B cell (primary cell): ENCODE measurements at regions not wholly inside any gene's neighbourhood (a gene's known extent, or its start where the extent isn't known, plus 50 kb on each side); places are given as distances from the start of the nearest gene placed in this dataset.

ENCODE experiments used
- ATAC-seq: fragments of 200-7000 bp; cut with Tn5 transposase; one replicate; pipeline ENCODE4 v1.10.0; 2021; ENCODE audit warnings: low read depth, mild to moderate bottlenecking, moderate number of reproducible peaks, moderate library complexity
- CTCF ChIA-PET: fragments of 350-600 bp; sonication (Branson Sonifier 250); formaldehyde crosslinking; loops from one replicate; lab custom pipeline; 2021; ENCODE audit warnings: antibody characterized with exemption, inconsistent platforms; lab: Charles Lee
- POLR2A ChIA-PET: fragments of 350-600 bp; sonication (Branson Sonifier 250); formaldehyde crosslinking; loops from one replicate; lab custom pipeline; 2021; ENCODE audit warnings: antibody characterized with exemption; lab: Charles Lee
- DNase-seq: peaks from one replicate; pipeline ENCODE4 v3.0.0; 2013
- H2AFZ ChIP-seq: 2 replicates; pipeline ENCODE4 v1.6.1; 2012; ENCODE audit warnings: mild to moderate bottlenecking, low read depth, low read length; ENCODE audit not compliant: insufficient read depth, poor library complexity, severe bottlenecking
- H3K27ac ChIP-seq, 2 donors: 1 replicate in 1 of 2; 2 replicates in 1 of 2; pipeline ENCODE4 v1.5.1; 2012 to 2013; ENCODE audit warnings: low read length in 2 of 2, mild to moderate bottlenecking in 2 of 2, moderate library complexity in 1 of 2
- H3K27me3 ChIP-seq, 4 experiments: fragments of 200-600 bp in 1 of 4; sonication (generic) in 1 of 4; replicated peaks in 1 of 4; 1 replicate in 2 of 4; 2 replicates in 2 of 4; pipeline versions ENCODE4 v1.6.1 to v1.7.0; 2013 to 2016; ENCODE audit warnings: low read length in 3 of 4, mild to moderate bottlenecking in 2 of 4, mixed read lengths in 1 of 4, moderate library complexity in 1 of 4; ENCODE audit not compliant: insufficient read depth in 4 of 4, control insufficient read depth in 3 of 4; ENCODE audit errors: control extremely low read depth in 1 of 4
- H3K36me3 ChIP-seq, 2 experiments: replicated peaks in 1 of 2; 1 replicate in 1 of 2; 2 replicates in 1 of 2; pipeline versions ENCODE4 v1.6.1 to v1.7.1; 2013; ENCODE audit warnings: low read length in 1 of 2; ENCODE audit not compliant: insufficient read depth in 2 of 2, control insufficient read depth in 1 of 2; ENCODE audit errors: control extremely low read depth in 1 of 2, extremely low read depth in 1 of 2
- H3K4me1 ChIP-seq, 2 donors: fragments of 200-600 bp in 1 of 2; sonication (generic) in 1 of 2; 1 replicate in 1 of 2; 2 replicates in 1 of 2; pipeline versions ENCODE4 v1.5.1 to v1.6.1; 2013 to 2017; ENCODE audit warnings: low read length in 2 of 2; ENCODE audit not compliant: control insufficient read depth in 2 of 2, insufficient read depth in 2 of 2
- H3K4me2 ChIP-seq: replicated peaks from 2 replicates; pipeline ENCODE3; 2012; ENCODE audit warnings: mild to moderate bottlenecking, low read depth, low read length; ENCODE audit not compliant: poor library complexity, severe bottlenecking
- H3K4me3 ChIP-seq, 5 experiments: fragments of 200-600 bp in 1 of 5; sonication (generic) in 1 of 5; 1 replicate in 3 of 5; 2 replicates in 2 of 5; pipeline versions ENCODE4 v1.5.1 to v1.7.0; 2011 to 2016; ENCODE audit warnings: low read length in 4 of 5, mild to moderate bottlenecking in 4 of 5, low read depth in 2 of 5, control low read depth in 1 of 5, moderate library complexity in 1 of 5; ENCODE audit not compliant: insufficient read depth in 1 of 5; ENCODE audit errors: control extremely low read depth in 1 of 5, extremely low read depth in 1 of 5
- H3K79me2 ChIP-seq: fragments of 200-600 bp; sonication (generic); one replicate; pipeline ENCODE4 v1.6.0; 2016; ENCODE audit warnings: low read length; ENCODE audit not compliant: control insufficient read depth, insufficient read depth
- H3K9ac ChIP-seq: fragments of 200-600 bp; sonication (generic); 2 replicates; pipeline ENCODE4 v1.6.1; 2017; ENCODE audit warnings: mild to moderate bottlenecking, low read length, moderate library complexity
- H3K9me3 ChIP-seq, 3 donors: one replicate each; pipeline versions ENCODE4 v1.6.1 to v1.7.1; 2013; ENCODE audit warnings: low read length in 2 of 3; ENCODE audit not compliant: control insufficient read depth in 2 of 3, insufficient read depth in 1 of 3; ENCODE audit errors: control extremely low read depth in 1 of 3
- H4K20me1 ChIP-seq: 2 replicates; pipeline ENCODE4 v1.6.0; 2012; ENCODE audit warnings: mild to moderate bottlenecking, low read length; ENCODE audit not compliant: insufficient read depth, control insufficient read depth, poor library complexity, severe bottlenecking
- H3K27ac Mint-ChIP-seq: one replicate; pipeline ENCODE4 v1.8.0; 2021; ENCODE audit warnings: mixed read lengths
- H3K27me3 Mint-ChIP-seq: one replicate; pipeline ENCODE4 v1.8.0; 2021; ENCODE audit warnings: mixed read lengths
- H3K4me1 Mint-ChIP-seq: one replicate; pipeline ENCODE4 v1.8.0; 2021; ENCODE audit warnings: mixed read lengths
- H3K4me3 Mint-ChIP-seq: one replicate; pipeline ENCODE4 v1.8.0; 2021; ENCODE audit warnings: mixed read lengths
- H3K9me3 Mint-ChIP-seq: one replicate; pipeline ENCODE4 v1.8.0; 2022; ENCODE audit warnings: mixed read lengths; ENCODE audit not compliant: insufficient read depth
- CTCF ChIP-seq: fragments of 200-600 bp; IDR thresholded peaks from one replicate; pipeline ENCODE4 v1.8.0; 2022; ENCODE audit warnings: antibody characterized with exemption, mild to moderate bottlenecking
- EZH2 ChIP-seq: IDR thresholded peaks from 2 replicates; pipeline ENCODE4 v1.6.1; 2012; ENCODE audit warnings: borderline replicate concordance, low read depth, mild to moderate bottlenecking, moderate library complexity, low read length; ENCODE audit not compliant: insufficient read depth, poor library complexity, severe bottlenecking
- WGBS: methylation state at CpG from one replicate; pipeline ENCODE4 v1.1.5; 2013; ENCODE audit warnings: missing lambda C conversion rate; ENCODE audit not compliant: insufficient coverage; 5-methylcytosine and 5-hydroxymethylcytosine counted together
- intact Hi-C: fragments of 100-400 bp; cut with micrococcal nuclease; formaldehyde crosslinking; loops from one replicate; pipeline ENCODE4 v1.10.0; 2022

DNA sequence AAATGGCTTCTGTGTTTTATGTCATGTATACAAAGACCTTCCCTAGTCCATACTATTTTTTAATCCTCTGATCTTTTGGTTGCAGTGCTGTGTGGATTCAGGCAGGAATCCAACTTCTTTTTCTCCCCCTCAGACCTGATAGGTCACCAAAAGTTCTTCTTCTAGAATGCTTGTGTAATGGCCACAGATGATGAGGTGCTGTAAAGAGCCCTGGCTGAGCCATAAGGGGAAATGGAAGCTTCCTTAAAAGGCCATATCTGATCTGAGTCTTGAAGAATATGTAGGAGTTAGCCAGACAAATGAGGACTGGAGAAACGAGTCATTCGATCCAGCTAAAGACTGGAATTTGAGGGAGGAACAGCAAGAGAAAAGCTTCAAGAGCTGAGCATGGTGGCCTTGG, 353.9 kb downstream of the PCNX1 start:
- H4K20me1 ChIP-seq = no peaks in the 10 kb centered on the region
- Mint-ChIP-seq H3K27ac (no peak overlapping the region), H3K4me1 (no peaks in the 10 kb centered on the region), H3K27me3 (peaks cover 4% of the 10 kb centered on the region), H3K4me3 (no peak overlapping the region), H3K9me3 (peaks cover 16% of the 10 kb centered on the region)
- ATAC-seq (no peak), DNase-seq (no peak)
- no peaks in the 10 kb centered on the region for H3K36me3 ChIP-seq
- H3K27me3 ChIP-seq = no peaks in the 10 kb centered on the region
- no peak overlapping the region for H2AFZ ChIP-seq
- H3K27ac ChIP-seq = no peak overlapping the region
- TF ChIP-seq EZH2 = no peak
- TF ChIP-seq CTCF = no peak
- no peaks in the 10 kb centered on the region for H3K4me1 ChIP-seq
- H3K9me3 ChIP-seq = peaks cover 2 to 26% (median 22%) of the 10 kb centered on the region in 3 donors
- H3K4me3 ChIP-seq = no peak overlapping the region
- H3K79me2 ChIP-seq = no peaks in the 10 kb centered on the region
- no peak overlapping the region for H3K4me2 ChIP-seq
- 88% methylated on average over 2 of the region's 2 CpGs for WGBS
- intact Hi-C loops = no loop called here
- POLR2A ChIA-PET = no interaction called here
- no peak overlapping the region for H3K9ac ChIP-seq
- CTCF ChIA-PET = no interaction called here

- 83% methylated on average over 1 of the region's 2 CpGs for WGBS
- H3K36me3 ChIP-seq = no peaks in the 10 kb centered on the region
- ChIA-PET POLR2A (no interaction called here), CTCF (no interaction called here)
- H3K4me1 Mint-ChIP-seq = peaks cover 6% of the 10 kb centered on the region
- TF ChIP-seq CTCF (no peak), EZH2 (no peak)
- no peaks in the 10 kb centered on the region for H3K79me2 ChIP-seq
- no peaks in the 10 kb centered on the region for H4K20me1 ChIP-seq
- H3K9me3 ChIP-seq = peaks cover 2 to 24% (median 22%) of the 10 kb centered on the region in 3 donors
- no peak overlapping the region for H3K27ac Mint-ChIP-seq
- ATAC-seq (no peak), DNase-seq (no peak)
- no peak overlapping the region for H3K4me2 ChIP-seq
- peaks cover 4% of the 10 kb centered on the region for H3K27me3 Mint-ChIP-seq
- no peak overlapping the region for H3K4me3 ChIP-seq
- H2AFZ ChIP-seq = no peak overlapping the region
- H3K27me3 ChIP-seq = no peaks in the 10 kb centered on the region
- no peak overlapping the region for H3K4me3 Mint-ChIP-seq
- H3K9ac ChIP-seq = no peak overlapping the region
- no peak overlapping the region for H3K27ac ChIP-seq
- peaks cover 2 to 4% of the 10 kb centered on the region in 2 donors for H3K4me1 ChIP-seq
- intact Hi-C loops = no loop called here
- peaks cover 14% of the 10 kb centered on the region for H3K9me3 Mint-ChIP-seq
These were observed 355.2 kb downstream of the PCNX1 start for GRCh38 chr14:71262441-71262840.
